CD4-positive, CD25-positive, alpha-beta regulatory T cell (primary cell): ENCODE measurements at regions not wholly inside any gene's neighbourhood (a gene's known extent, or its start where the extent isn't known, plus 50 kb on each side); places are given as distances from the start of the nearest gene placed in this dataset.

Source experiments
- ATAC-seq, 2 donors: fragments of 150-1000 bp; cut with Tn5 transposase; one replicate each; pipeline ENCODE4 v1.10.0; 2021; ENCODE audit warnings: low read depth in 2 of 2, moderate number of reproducible peaks in 2 of 2, moderate library complexity in 1 of 2
- DNase-seq, 3 donors: peaks; one replicate each; pipeline versions ENCODE4 v3.0.0 to v3.0.0-alpha.2; 2012 to 2022; ENCODE audit warnings: mixed read lengths in 1 of 3
- H3K27ac ChIP-seq: one replicate; pipeline ENCODE4 v1.7.0; 2013; ENCODE audit warnings: mild to moderate bottlenecking, low read length; ENCODE audit not compliant: insufficient read depth, poor library complexity, severe bottlenecking
- H3K27me3 ChIP-seq: one replicate; pipeline ENCODE4 v1.7.0; 2013; ENCODE audit warnings: low read length; ENCODE audit not compliant: control insufficient read depth, insufficient read depth
- H3K36me3 ChIP-seq: one replicate; pipeline ENCODE4 v1.7.0; 2013; ENCODE audit warnings: mild to moderate bottlenecking, low read length, moderate library complexity; ENCODE audit not compliant: control insufficient read depth, insufficient read depth
- H3K4me1 ChIP-seq: 2 replicates; pipeline ENCODE4 v1.7.0; 2013; ENCODE audit warnings: mild to moderate bottlenecking, low read length; ENCODE audit not compliant: insufficient read depth, control insufficient read depth, poor library complexity, severe bottlenecking
- H3K4me3 ChIP-seq: one replicate; pipeline ENCODE4 v1.7.0; 2013; ENCODE audit warnings: low read depth, mild to moderate bottlenecking, low read length, moderate library complexity
- H3K9me3 ChIP-seq, 2 experiments: 1 replicate in 1 of 2; 2 replicates in 1 of 2; pipeline ENCODE4 v1.7.0; 2013; ENCODE audit warnings: low read length in 2 of 2, mild to moderate bottlenecking in 1 of 2, moderate library complexity in 1 of 2; ENCODE audit not compliant: control insufficient read depth in 2 of 2
- H3K27ac Mint-ChIP-seq, 3 donors: one replicate each; pipeline ENCODE4 v1.8.0; 2020 to 2022; ENCODE audit warnings: mild to moderate bottlenecking in 3 of 3, mixed read lengths in 3 of 3, moderate library complexity in 2 of 3
- H3K27me3 Mint-ChIP-seq: one replicate; pipeline ENCODE4 v1.8.0; 2022; ENCODE audit warnings: mild to moderate bottlenecking, mixed read lengths
- H3K36me3 Mint-ChIP-seq: one replicate; pipeline ENCODE4 v1.8.0; 2020; ENCODE audit warnings: mixed read lengths
- H3K4me1 Mint-ChIP-seq, 4 donors: one replicate each; pipeline ENCODE4 v1.8.0; 2020 to 2022; ENCODE audit warnings: mixed read lengths in 4 of 4, mild to moderate bottlenecking in 1 of 4
- H3K4me3 Mint-ChIP-seq, 4 donors: one replicate each; pipeline ENCODE4 v1.8.0; 2020 to 2022; ENCODE audit warnings: mild to moderate bottlenecking in 4 of 4, mixed read lengths in 4 of 4, moderate library complexity in 3 of 4
- H3K9me3 Mint-ChIP-seq, 7 donors: one replicate each; pipeline ENCODE4 v1.8.0; 2020 to 2022; ENCODE audit warnings: mixed read lengths in 7 of 7, mild to moderate bottlenecking in 3 of 7, moderate library complexity in 2 of 7

DNA sequence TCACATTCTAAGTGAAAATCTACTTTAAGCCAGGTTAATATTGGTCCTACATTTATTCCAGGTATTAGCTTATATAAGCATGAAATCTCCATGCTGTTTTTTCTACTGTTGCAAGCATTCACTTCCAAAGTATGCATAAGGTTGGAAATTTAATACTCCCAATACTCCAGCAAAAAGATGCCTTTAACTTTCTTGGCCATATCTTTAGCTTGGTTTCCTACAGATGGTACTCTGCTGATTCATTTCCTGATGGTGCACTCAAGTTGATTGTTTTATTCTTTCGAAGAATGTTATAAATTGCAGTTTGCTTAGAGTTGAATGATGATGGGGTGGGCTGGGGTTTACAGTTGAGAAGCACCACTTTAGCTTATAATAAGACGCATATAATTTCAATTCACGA, 330.2 kb downstream of the PTTG2 start:
- no peak overlapping the region for H3K4me3 Mint-ChIP-seq
- H3K27ac Mint-ChIP-seq: no peak overlapping the region
- no peak for ATAC-seq
- peaks cover 0 to 6% (median 0%) of the 10 kb centered on the region in 4 donors for H3K4me1 Mint-ChIP-seq
- H3K27me3 ChIP-seq: no peaks in the 10 kb centered on the region
- DNase-seq: no peak
- no peaks in the 10 kb centered on the region for H3K36me3 Mint-ChIP-seq
- no peak overlapping the region for H3K4me3 ChIP-seq
- no peaks in the 10 kb centered on the region for H3K4me1 ChIP-seq
- no peak overlapping the region for H3K27ac ChIP-seq
- no peaks in the 10 kb centered on the region for H3K27me3 Mint-ChIP-seq
- no peaks in the 10 kb centered on the region for H3K36me3 ChIP-seq
- H3K9me3 ChIP-seq: peaks cover 5 to 11% of the 10 kb centered on the region in 2 experiments
- H3K9me3 Mint-ChIP-seq: peaks cover 1 to 16% (median 7%) of the 10 kb centered on the region in 7 donors

DNA sequence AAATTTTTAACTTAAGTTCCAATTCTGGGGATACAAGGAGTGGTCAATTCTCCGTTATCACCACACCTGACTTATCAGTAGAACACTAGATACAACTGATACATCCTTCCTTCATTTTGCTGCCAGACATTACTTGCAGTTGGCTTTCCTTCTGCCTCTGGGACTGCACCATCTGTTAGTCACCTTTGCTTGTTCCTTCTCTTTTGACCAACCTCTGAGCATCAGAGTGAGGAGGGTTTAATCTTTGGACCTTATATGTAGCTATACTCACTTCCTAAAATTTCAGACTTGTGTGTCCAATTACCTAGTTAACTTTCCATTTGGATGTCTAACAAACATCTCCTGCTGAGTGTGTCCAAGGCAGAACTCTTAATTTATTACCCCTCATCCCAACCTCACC, 330.7 kb downstream of the PTTG2 start:
- Mint-ChIP-seq H3K27ac (no peak overlapping the region), H3K27me3 (no peaks in the 10 kb centered on the region), H3K4me3 (no peak overlapping the region), H3K36me3 (no peaks in the 10 kb centered on the region), H3K4me1 (peaks cover 0 to 6% (median 0%) of the 10 kb centered on the region in 4 donors), H3K9me3 (peaks cover 0 to 19% (median 7%) of the 10 kb centered on the region in 7 donors)
- Histone ChIP-seq H3K27ac (no peak overlapping the region), H3K27me3 (no peaks in the 10 kb centered on the region), H3K9me3 (peaks cover 5 to 11% of the 10 kb centered on the region in 2 experiments), H3K36me3 (no peaks in the 10 kb centered on the region), H3K4me3 (no peak overlapping the region), H3K4me1 (no peaks in the 10 kb centered on the region)
- no peak for DNase-seq
- ATAC-seq: no peak

DNA sequence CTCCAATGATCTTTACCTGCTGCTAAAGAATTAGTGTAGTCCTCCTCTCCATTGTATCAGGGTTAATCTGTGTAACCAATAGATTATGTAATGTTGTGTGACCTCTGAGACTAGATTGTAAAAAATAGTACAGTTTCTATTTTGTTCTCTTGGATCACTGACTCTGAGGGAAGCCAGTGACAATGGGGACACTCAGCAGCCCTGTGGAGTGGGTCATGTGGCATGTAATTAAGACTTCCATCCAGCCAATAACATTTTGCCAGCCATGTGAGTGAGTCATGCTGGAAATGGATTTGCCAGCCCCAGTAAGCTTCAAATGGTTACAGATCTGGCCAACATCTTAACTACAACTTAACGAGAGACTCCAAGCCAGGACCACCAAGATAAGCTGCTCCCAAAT, 332.3 kb downstream of the PTTG2 start:
- no peak for DNase-seq
- Histone ChIP-seq H3K36me3 (no peaks in the 10 kb centered on the region), H3K9me3 (peaks cover 5 to 11% of the 10 kb centered on the region in 2 experiments), H3K4me1 (no peaks in the 10 kb centered on the region), H3K27ac (no peak overlapping the region), H3K27me3 (no peaks in the 10 kb centered on the region), H3K4me3 (no peak overlapping the region)
- ATAC-seq: no peak
- Mint-ChIP-seq H3K36me3 (no peaks in the 10 kb centered on the region), H3K27me3 (no peaks in the 10 kb centered on the region), H3K4me1 (peaks cover 0 to 6% (median 0%) of the 10 kb centered on the region in 4 donors), H3K4me3 (no peak overlapping the region), H3K9me3 (peaks cover 0 to 25% (median 8%) of the 10 kb centered on the region in 7 donors), H3K27ac (no peak overlapping the region)

DNA sequence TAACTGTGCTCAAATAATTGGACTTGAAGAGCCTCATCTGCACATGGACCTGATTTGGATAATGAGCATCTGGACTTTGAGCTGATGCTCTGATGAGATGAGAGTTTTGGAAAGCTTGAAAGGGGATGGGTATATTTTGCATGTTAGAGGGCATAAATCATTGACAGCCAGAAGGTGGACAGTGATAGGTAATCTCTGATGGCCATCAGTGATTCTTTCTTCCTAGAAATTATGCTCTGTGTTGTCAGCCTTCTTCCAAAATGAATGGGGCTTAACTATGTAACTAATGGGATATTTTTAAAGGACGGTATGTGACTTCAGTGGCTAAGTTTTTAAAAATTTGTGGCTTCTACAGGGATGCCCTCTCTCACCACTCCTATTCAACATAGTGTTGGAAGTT, 334.0 kb downstream of the PTTG2 start:
- peaks cover under 1 to 30% (median 13%) of the 10 kb centered on the region in 7 donors for H3K9me3 Mint-ChIP-seq

DNA sequence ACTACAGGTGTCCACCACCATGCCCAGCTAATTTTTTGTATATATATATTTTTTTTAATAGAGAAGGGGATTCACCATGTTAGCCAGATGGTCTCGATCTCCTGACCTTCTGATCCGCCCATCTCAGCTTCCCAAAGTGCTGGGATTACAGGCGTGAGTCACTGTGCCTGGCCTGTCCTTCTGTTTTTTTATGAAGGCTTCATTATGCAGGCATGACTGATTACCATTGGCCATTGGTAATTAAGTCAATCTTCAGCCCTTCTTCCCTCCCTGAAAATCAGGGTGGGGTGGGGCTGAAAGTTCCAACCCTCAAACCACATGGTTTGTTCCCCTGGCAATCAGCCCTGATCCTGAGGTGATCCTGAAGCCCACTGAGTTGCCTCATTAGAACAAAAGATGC, 336.9 kb downstream of the PTTG2 start:
- Mint-ChIP-seq H3K36me3 (peaks cover 7% of the 10 kb centered on the region), H3K9me3 (peaks cover 4 to 53% (median 25%) of the 10 kb centered on the region in 7 donors), H3K27ac (no peak overlapping the region), H3K4me1 (peaks cover 0 to 4% (median 0%) of the 10 kb centered on the region in 4 donors), H3K27me3 (no peaks in the 10 kb centered on the region), H3K4me3 (no peak overlapping the region)
- Histone ChIP-seq H3K27ac (no peak overlapping the region), H3K9me3 (peaks cover 27 to 33% of the 10 kb centered on the region in 2 experiments), H3K27me3 (no peaks in the 10 kb centered on the region), H3K36me3 (no peaks in the 10 kb centered on the region), H3K4me3 (no peak overlapping the region), H3K4me1 (no peaks in the 10 kb centered on the region)
- ATAC-seq (no peak), DNase-seq (no peak)

More for the DNA sequence above, 334.0 kb downstream of the PTTG2 start:
- ATAC-seq (no peak), DNase-seq (no peak)
- Mint-ChIP-seq H3K27ac (peak overlapping the region in 1 of 3 donors; percentile 54), H3K4me1 (peaks cover 0 to 6% (median 0%) of the 10 kb centered on the region in 4 donors), H3K27me3 (no peaks in the 10 kb centered on the region), H3K4me3 (no peak overlapping the region), H3K36me3 (peaks cover 5% of the 10 kb centered on the region)
- Histone ChIP-seq H3K4me3 (no peak overlapping the region), H3K4me1 (no peaks in the 10 kb centered on the region), H3K27me3 (no peaks in the 10 kb centered on the region), H3K27ac (no peak overlapping the region), H3K9me3 (peaks cover 13 to 21% of the 10 kb centered on the region in 2 experiments), H3K36me3 (no peaks in the 10 kb centered on the region)

DNA sequence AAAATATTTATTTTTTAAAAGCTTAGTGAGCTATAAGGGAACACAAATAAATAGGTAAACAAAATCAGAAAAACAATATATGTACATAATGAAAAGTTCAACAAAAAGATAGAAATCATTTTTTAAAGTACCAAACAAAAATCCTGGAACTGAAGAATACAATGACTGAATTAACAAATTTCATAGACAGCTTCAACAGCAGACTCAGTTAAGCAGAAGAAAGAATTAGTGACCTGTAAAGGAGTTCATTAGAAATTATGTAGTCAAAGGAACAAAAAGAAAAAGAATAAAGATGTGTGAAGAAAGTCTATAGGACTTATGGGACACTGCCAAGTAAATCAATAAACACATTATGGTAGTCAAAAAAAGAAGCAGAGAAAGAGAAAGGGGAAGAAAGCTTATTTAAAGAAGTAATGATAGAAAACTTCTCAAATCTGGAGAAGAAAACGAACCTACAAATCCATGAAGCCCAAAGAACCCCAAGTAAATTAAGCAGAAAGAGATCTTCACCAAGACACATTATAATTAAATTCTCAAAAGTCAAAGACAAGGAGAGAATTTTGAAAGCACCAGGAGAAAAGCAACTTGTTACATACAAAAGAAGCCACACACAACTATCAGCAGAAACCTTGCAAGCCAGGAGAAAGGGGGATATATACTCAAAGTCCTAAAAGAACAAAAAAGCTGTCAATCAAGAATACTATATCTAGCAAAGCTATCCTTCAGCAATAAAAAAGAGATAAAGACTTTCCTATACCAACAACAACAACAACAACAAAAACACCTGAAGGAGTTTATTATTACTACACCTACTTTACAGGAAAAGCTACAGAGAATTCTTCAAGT, 338.9 kb downstream of the PTTG2 start:
- peaks cover 7% of the 10 kb centered on the region for H3K36me3 Mint-ChIP-seq
- H3K9me3 Mint-ChIP-seq: peaks cover 4 to 50% (median 22%) of the 10 kb centered on the region in 7 donors
- peaks cover 0 to 4% (median 0%) of the 10 kb centered on the region in 4 donors for H3K4me1 Mint-ChIP-seq
- no peaks in the 10 kb centered on the region for H3K27me3 Mint-ChIP-seq
- no peak overlapping the region for H3K27ac ChIP-seq
- no peaks in the 10 kb centered on the region for H3K27me3 ChIP-seq
- ATAC-seq (no peak), DNase-seq (no peak)
- no peak overlapping the region for H3K4me3 ChIP-seq
- H3K27ac Mint-ChIP-seq: peak overlapping the region in 1 of 3 donors; percentile 30
- H3K4me3 Mint-ChIP-seq: no peak overlapping the region
- H3K36me3 ChIP-seq: no peaks in the 10 kb centered on the region
- peaks cover 24 to 37% of the 10 kb centered on the region in 2 experiments for H3K9me3 ChIP-seq
- no peaks in the 10 kb centered on the region for H3K4me1 ChIP-seq

DNA sequence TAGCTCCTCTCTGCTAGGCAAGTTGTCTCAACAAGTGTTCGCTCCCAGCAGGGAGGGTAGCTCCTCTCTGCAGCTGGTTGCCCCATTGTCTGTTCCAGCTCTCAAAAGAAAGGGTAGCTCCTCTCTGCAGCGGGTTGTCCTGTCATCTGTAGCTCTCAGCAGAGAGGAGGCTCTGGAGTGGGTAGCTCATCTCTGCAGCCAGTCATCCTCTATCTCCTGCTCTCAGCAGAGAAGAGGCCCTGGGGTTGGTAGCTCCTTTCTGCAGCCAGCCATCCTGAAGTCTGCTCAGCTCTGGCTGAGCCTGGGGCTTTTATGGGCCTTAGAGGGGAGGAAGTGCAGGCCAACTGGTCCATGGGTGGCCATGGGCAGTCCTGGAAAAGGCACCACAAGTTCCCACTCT, 342.7 kb downstream of the PTTG2 start:
- no peaks in the 10 kb centered on the region for H3K27me3 ChIP-seq
- H3K36me3 Mint-ChIP-seq: peaks cover 7% of the 10 kb centered on the region
- no peak overlapping the region for H3K27ac Mint-ChIP-seq
- no peak overlapping the region for H3K27ac ChIP-seq
- H3K9me3 Mint-ChIP-seq: peaks cover 4 to 34% (median 17%) of the 10 kb centered on the region in 7 donors
- H3K4me1 Mint-ChIP-seq: peaks cover 9 to 26% (median 17%) of the 10 kb centered on the region in 4 donors
- H3K36me3 ChIP-seq: no peaks in the 10 kb centered on the region
- no peak overlapping the region for H3K4me3 ChIP-seq
- peaks cover 10% of the 10 kb centered on the region for H3K4me1 ChIP-seq
- H3K9me3 ChIP-seq: peaks cover 22 to 35% of the 10 kb centered on the region in 2 experiments
- no peaks in the 10 kb centered on the region for H3K27me3 Mint-ChIP-seq
- no peak for ATAC-seq
- no peak for DNase-seq
- H3K4me3 Mint-ChIP-seq: no peak overlapping the region
